Tibial nerve (tissue), 4 donors: ENCODE measurements at regions not wholly inside any gene's neighbourhood (a gene's known extent, or its start where the extent isn't known, plus 50 kb on each side); places are given as distances from the start of the nearest gene placed in this dataset.

Experiments used
- DNase-seq, 2 donors: peaks; one replicate each; pipeline ENCODE4 v3.0.0-alpha.2; 2019; ENCODE audit warnings: low spot score in 2 of 2
- H3K27ac ChIP-seq, 4 donors: fragments of 200-600 bp; sonication (generic) in 3 of 4; one replicate each; pipeline ENCODE4 v1.5.1; 2017 to 2019; ENCODE audit warnings: mild to moderate bottlenecking in 1 of 4
- H3K27me3 ChIP-seq, 2 donors: fragments of 200-600 bp; sonication (generic) in 1 of 2; one replicate each; pipeline versions ENCODE4 v1.5.1 to v1.6.0; 2017 to 2019
- H3K36me3 ChIP-seq, 3 donors: fragments of 200-600 bp; sonication (generic); one replicate each; pipeline ENCODE4 v1.5.1; 2018 to 2019
- H3K4me1 ChIP-seq, 4 donors: fragments of 200-600 bp; sonication (generic) in 3 of 4; one replicate each; pipeline ENCODE4 v1.5.1; 2017 to 2019
- H3K4me3 ChIP-seq, 4 donors: fragments of 200-600 bp; sonication (generic) in 3 of 4; one replicate each; pipeline ENCODE4 v1.5.1; 2017 to 2019; ENCODE audit warnings: mild to moderate bottlenecking in 1 of 4, moderate library complexity in 1 of 4
- H3K9me3 ChIP-seq, 4 donors: fragments of 200-600 bp; sonication (generic) in 3 of 4; one replicate each; pipeline ENCODE4 v1.5.1; 2017 to 2019
- CTCF ChIP-seq, 5 experiments: fragments of 200-600 bp in 3 of 5; fragments of 450-650 bp in 2 of 5; sonication (generic) in 3 of 5; IDR thresholded peaks; one replicate each; pipeline ENCODE4 v1.5.1; 2016 to 2019; ENCODE audit warnings: antibody characterized with exemption in 5 of 5, mild to moderate bottlenecking in 3 of 5, moderate library complexity in 2 of 5
- EP300 ChIP-seq, 2 donors: sonication (generic); formaldehyde crosslinking; IDR thresholded peaks; one replicate each; pipeline ENCODE4 v1.6.1; 2017; ENCODE audit warnings: antibody characterized with exemption in 2 of 2, mild to moderate bottlenecking in 1 of 2
- POLR2A ChIP-seq, 2 donors: fragments of 450-650 bp; IDR thresholded peaks; one replicate each; pipeline ENCODE4 v1.6.1; 2017; ENCODE audit warnings: antibody characterized with exemption in 2 of 2, mild to moderate bottlenecking in 2 of 2, moderate library complexity in 2 of 2
- WGBS, 2 donors: methylation state at CpG; one replicate each; pipeline ENCODE4 v1.1.5; 2018; 5-methylcytosine and 5-hydroxymethylcytosine counted together

- no peak overlapping the region for H3K4me3 ChIP-seq
- no peak for DNase-seq
- TF ChIP-seq EP300 (IDR thresholded peaks at IDR 0.05): no peak
- no peak for TF ChIP-seq POLR2A (IDR thresholded peaks at IDR 0.05)
- no peak for TF ChIP-seq CTCF (IDR thresholded peaks at IDR 0.05)
- H3K27me3 ChIP-seq: no peaks in the 10 kb centered on the region
- 58 to 70% methylated on average over 11 of the region's 11 CpGs for WGBS, 2 donors
- no peak overlapping the region for H3K27ac ChIP-seq
- peaks cover 0 to 9% (median 0%) of the 10 kb centered on the region in 4 donors for H3K9me3 ChIP-seq
- H3K36me3 ChIP-seq: no peaks in the 10 kb centered on the region
- no peaks in the 10 kb centered on the region for H3K4me1 ChIP-seq
Observed at GRCh38 chr12:46892034-46892705, 66.4 kb upstream of the SLC38A4 start.

GRCh38 chr12:46892887-46893286 is 67.1 kb upstream of the SLC38A4 start:
- H3K9me3 ChIP-seq: peaks cover 0 to 9% (median 0%) of the 10 kb centered on the region in 4 donors
- H3K4me3 ChIP-seq: no peak overlapping the region
- 53 to 55% methylated on average over 4 of the region's 4 CpGs for WGBS, 2 donors
- H3K27ac ChIP-seq: no peak overlapping the region
- no peak for TF ChIP-seq EP300 (IDR thresholded peaks at IDR 0.05)
- TF ChIP-seq CTCF (IDR thresholded peaks at IDR 0.05): no peak
- TF ChIP-seq POLR2A (IDR thresholded peaks at IDR 0.05): no peak
- DNase-seq: no peak
- no peaks in the 10 kb centered on the region for H3K4me1 ChIP-seq
- no peaks in the 10 kb centered on the region for H3K27me3 ChIP-seq
- no peaks in the 10 kb centered on the region for H3K36me3 ChIP-seq

GRCh38 chr12:46893434-46893833 is 67.6 kb upstream of the SLC38A4 start:
- DNase-seq: no peak
- no peaks in the 10 kb centered on the region for H3K4me1 ChIP-seq
- 95 to 97% methylated on average over 1 of the region's 1 CpG for WGBS, 2 donors
- peaks cover 0 to 9% (median 0%) of the 10 kb centered on the region in 4 donors for H3K9me3 ChIP-seq
- TF ChIP-seq POLR2A (IDR thresholded peaks at IDR 0.05): no peak
- TF ChIP-seq EP300 (IDR thresholded peaks at IDR 0.05): no peak
- TF ChIP-seq CTCF (IDR thresholded peaks at IDR 0.05): no peak
- no peak overlapping the region for H3K27ac ChIP-seq
- H3K36me3 ChIP-seq: no peaks in the 10 kb centered on the region
- no peak overlapping the region for H3K4me3 ChIP-seq
- H3K27me3 ChIP-seq: no peaks in the 10 kb centered on the region

GRCh38 chr12:46895726-46896125 is 69.9 kb upstream of the SLC38A4 start:
- TF ChIP-seq EP300 (IDR thresholded peaks at IDR 0.05) (no peak), POLR2A (IDR thresholded peaks at IDR 0.05) (no peak), CTCF (IDR thresholded peaks at IDR 0.05) (no peak)
- WGBS, 2 donors: 43 to 50% methylated on average over 3 of the region's 3 CpGs

GRCh38 chr12:46896680-46897079 is 70.9 kb upstream of the SLC38A4 start:
- peaks cover 0 to 6% (median 0%) of the 10 kb centered on the region in 4 donors for H3K9me3 ChIP-seq
- TF ChIP-seq POLR2A (IDR thresholded peaks at IDR 0.05) (no peak), EP300 (IDR thresholded peaks at IDR 0.05) (no peak), CTCF (IDR thresholded peaks at IDR 0.05) (no peak)
- H3K4me3 ChIP-seq: no peak overlapping the region
- no peaks in the 10 kb centered on the region for H3K36me3 ChIP-seq
- H3K27me3 ChIP-seq: no peaks in the 10 kb centered on the region
- DNase-seq: no peak
- no peaks in the 10 kb centered on the region for H3K4me1 ChIP-seq
- no peak overlapping the region for H3K27ac ChIP-seq
- 0 to 34% methylated on average over 1 of the region's 1 CpG for WGBS, 2 donors

More at GRCh38 chr12:46895726-46896125, 69.9 kb upstream of the SLC38A4 start:
- no peak overlapping the region for H3K27ac ChIP-seq
- peaks cover 0 to 6% (median 0%) of the 10 kb centered on the region in 4 donors for H3K9me3 ChIP-seq
- H3K36me3 ChIP-seq: no peaks in the 10 kb centered on the region
- no peak for DNase-seq
- H3K4me3 ChIP-seq: no peak overlapping the region
- H3K4me1 ChIP-seq: no peaks in the 10 kb centered on the region
- no peaks in the 10 kb centered on the region for H3K27me3 ChIP-seq
